NCI-H187 (cell line): ENCODE measurements at regions not wholly inside any gene's neighbourhood (a gene's known extent, or its start where the extent isn't known, plus 50 kb on each side); places are given as distances from the start of the nearest gene placed in this dataset.
A peak's percentile ranks its signal among the peaks of the same experiment; 100 is the strongest.

ENCODE experiments used
- DNase-seq, 2 experiments: peaks; one replicate each; lab custom pipeline; 2025; lab: John Stamatoyannopoulos, UW

DNA sequence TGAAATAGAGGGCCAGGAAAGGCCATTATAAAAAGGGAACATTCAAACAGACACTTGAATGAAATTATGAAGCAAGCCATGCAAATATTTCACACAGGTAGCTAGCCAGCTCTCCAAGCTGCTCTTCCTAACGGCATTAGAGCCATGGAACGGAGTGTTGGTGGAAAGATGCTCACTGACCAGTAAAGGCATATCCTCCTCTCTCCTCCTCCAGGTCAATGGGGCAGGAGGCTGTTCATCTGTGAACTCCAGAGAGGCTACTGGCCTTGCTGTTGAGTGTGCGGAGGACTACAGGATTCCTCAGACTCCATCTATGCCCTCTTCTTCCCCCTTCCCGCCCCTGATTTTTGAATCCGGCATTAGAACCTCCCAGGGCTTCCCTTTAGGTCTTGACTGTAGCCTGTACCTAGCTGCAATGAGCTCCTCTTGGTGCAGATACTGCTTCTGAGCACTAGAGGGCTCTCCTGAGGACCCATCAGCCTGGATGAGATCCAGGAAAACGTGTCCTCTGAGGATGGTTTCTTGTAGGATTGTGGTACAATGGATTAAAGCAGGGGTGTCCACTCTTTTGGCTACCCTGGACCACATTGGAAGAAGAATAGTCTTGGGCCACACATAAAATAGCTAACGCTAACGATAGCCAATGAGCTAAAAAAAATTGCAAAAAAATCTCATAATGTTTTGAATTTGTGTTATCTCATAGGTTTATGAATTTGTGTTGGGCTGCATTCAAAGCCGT lies 162.2 kb downstream of the SREK1 start:
- peak; percentile 61 to 62 for DNase-seq

DNA sequence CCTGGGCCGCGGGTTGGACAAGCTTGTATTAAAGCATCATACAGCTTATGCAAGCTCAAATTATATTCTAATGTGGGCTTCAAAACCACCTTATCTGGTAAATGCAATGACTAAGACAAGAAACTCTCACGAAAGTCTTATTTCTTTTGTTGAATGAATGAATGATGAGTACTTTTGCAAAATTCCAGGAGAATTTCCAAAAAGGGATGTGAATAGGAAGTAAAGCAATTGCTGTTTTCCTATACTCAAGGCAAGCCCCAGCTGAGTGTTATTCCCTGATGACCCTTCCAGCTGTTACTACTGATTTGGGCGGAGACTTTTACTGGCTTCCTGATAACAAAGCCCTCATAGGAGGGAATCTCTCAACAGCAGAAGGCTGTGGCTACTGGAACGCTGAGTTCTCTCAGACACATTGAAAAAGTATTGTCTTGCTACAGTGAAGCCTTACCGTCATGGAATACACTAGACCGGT lies 162.8 kb downstream of the SREK1 start:
- DNase-seq, result no peak

DNA sequence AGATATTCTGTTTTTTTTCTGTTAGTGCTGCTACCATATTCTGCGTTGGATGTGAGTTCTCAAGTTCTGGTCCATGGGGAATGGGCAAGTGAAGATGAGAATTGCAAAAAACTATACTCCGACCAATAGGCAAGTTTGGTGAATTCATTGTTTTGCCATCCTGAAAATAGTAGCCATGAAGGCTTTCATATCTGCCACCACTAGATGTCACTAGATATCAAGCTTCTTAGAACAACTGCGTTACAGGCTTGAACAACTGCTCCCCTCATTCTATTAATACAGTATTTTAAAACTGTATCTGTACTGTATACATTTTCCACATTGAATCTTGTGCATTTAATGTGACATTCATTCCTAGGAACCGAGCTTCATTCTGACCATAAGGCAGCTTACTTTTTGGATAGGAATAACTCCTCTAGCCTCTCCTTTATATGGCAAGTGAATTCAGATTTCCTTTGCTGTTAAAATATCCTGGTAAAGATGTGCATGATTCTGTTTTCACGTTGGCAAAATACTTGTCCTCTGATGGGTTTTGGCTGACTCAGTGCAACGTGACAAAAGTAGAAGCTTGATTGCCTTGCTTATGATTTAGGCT lies 163.6 kb downstream of the SREK1 start:
- DNase-seq, result peak in 1 of 2 experiments; percentile 59

DNA sequence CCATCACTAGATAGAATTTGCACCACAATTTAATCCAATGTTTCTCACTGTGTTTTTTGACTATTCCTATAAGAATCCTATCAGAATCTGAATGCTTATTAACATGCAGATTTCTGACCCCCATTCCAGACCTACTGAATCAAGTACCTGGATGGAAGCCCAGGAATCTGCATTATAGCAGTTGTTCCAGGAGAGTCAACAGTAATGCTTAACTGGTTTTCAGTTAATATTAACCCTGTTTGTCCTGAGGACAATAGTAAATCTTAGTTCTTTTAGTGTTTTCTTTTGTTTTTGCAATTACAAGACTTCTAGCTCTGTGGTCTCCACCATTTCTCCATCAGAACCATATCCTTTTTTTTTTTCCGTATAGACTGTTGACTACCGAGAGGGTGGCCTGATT lies 168.2 kb downstream of the SREK1 start:
- no peak for DNase-seq

DNA sequence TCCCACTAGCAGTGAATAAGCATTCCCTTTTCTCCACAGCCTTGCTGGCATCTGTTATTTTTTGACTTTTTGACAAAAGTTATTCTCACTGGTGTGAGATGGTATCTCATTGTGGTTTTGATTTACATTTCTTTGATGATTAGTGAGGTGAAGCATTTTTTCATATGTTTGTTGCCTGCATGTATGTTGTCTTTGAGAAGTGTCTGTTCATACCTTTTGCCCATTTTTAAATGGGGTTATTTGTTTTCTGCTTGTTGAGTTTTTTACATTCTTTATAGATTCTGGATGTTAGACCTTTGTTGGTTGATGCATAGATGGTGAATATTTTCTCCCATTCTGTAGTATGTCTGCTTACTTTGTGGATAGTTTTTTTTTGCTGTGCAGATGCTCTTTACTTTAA lies 171.7 kb downstream of the SREK1 start:
- no peak for DNase-seq

DNA sequence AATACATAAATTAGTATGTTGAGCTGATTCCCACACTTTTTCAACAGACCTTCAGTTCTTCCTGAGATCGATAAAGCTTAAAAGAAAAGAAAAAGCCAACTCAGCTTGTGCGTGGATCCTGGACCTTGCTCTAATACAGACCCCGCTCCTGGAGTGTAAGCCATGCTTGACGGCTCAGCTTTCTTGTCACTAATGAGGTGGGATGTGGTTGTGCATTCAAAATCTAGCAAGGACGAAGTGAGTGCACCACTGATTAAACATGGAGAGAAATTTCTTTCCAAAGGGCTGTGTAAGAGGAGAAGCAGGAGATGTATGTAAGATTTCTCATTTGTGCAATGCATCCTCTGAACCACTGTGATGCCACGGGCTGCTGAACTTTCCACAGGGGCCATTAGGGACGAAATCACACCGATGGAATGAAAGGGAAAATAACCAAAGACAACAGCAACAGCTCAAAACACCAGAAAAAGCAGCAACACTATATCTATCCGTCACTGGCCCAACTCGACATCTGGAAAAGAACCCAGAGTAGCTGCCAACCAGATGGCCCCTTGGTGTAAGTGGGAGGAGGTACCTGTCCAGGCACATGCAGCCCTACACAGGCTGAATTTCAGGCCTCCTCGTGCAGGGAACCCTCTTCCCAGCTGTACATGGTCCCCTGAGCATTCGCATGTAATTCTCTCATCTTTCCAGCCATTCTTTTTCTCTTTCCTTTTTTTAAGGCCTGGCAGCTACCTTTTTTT lies 178.9 kb downstream of the SREK1 start:
- DNase-seq, result no peak

DNA sequence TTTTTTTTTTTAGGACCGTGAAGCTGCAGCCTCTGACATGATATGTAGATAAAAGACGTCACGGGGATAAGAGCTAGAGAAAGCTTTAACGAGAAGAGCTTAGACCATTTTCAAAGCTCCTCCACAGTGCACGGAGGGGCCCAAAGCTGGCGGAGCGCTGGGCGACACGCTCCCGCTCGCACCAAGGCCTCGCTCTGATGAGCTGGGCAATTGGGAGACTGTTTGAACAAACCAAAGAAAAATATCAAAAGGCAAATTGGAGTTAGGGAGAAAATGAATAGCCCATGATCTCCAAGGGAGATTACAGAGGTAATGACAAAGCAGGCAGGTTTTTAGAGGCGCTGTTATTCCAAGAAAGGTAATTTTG lies 179.4 kb downstream of the SREK1 start:
- no peak for DNase-seq

DNA sequence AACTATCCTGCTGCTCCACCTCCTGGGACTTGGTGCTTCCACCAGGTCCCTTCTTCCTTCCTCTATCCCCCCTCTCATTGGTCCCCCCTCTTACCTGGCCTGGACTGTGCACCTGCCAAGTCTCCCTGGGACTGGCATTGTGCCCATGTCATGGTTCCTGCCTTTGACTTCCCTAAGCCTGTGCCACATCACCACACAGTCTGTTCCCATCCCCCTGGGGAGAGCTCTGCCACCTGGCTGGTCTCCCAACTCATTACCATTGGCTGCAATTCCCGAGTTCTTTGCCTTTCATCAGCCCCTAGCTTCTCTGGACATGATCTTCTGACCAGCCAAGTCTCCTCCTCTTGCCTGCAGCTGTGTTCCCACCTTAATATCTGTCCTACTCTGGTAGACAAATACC lies 180.3 kb downstream of the SREK1 start:
- no peak for DNase-seq

DNA sequence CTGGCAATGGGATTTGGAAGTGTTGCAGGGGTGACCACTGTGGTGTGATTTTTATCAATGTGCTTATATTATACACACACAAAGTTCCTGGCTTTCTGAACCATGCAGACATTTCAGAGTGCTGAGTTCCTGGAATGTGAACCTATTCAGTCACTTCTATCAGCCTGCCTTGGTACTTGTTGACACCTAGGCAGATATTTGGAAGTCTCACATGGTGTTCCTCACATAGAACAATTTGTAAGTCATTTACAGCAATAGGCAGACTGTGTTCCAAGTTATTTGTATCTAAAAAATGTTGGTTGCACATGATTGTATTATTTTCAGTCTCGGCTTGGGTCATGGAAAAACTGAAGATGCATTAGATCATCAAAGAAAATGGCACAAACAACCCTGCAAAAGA lies 182.2 kb downstream of the SREK1 start:
- DNase-seq, result no peak

DNA sequence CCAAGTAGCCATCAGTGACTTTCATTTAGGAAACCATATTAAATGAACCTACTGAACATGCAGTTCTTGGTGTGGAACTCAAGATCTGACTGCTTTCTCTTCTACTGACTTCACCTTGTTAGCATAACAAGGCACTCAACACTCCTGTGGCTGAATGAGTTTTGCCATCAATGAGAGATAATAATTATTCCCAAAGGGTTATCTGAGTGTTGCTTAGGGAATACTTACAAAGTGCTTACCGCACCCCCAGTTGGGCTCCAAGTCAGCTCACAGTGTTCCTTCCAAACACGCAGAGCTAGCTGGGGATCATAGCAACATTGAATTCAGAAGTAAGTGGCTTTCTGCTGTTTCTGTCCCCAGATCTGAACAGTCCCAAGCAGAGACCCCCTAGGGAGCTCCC lies 182.9 kb downstream of the SREK1 start:
- DNase-seq, result no peak

DNA sequence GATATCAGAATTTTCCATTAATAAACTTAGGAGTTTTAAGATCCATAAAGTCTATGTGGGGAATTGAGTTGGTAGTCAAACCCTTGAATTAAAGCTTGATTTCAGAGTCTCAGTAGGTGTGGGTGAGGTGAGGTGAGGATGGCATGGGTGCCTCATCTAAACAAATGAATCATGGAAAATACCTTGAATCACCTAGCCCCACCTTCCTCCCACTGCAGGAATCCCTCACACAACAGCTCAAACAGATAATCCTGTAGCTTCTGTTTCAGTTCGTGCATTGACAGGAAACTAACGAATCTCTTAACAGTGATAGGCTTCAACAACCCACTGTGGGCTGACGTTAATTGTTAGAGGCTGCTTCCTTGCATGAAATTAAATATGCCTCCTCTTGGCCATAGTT lies 185.0 kb downstream of the SREK1 start:
- no peak for DNase-seq

DNA sequence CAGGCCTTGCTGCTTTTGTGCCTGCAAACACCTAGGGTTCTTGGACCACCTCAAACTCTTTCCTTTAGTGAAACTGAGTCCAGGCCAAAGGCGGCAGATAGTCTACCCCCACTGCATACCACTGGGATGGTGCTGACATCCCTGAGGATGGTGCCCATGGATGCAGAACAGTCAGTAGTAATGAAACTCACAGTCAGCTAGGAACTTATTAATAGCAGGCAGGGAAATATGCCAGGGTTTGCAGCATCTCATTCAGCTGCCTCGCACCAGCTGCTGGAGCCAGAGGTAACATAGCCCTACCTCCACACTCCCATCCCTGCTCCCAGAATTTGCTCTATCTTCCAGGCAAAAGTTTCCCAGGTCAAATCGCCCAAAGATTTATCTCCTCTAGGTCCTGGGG lies 189.1 kb downstream of the SREK1 start:
- DNase-seq, result no peak

DNA sequence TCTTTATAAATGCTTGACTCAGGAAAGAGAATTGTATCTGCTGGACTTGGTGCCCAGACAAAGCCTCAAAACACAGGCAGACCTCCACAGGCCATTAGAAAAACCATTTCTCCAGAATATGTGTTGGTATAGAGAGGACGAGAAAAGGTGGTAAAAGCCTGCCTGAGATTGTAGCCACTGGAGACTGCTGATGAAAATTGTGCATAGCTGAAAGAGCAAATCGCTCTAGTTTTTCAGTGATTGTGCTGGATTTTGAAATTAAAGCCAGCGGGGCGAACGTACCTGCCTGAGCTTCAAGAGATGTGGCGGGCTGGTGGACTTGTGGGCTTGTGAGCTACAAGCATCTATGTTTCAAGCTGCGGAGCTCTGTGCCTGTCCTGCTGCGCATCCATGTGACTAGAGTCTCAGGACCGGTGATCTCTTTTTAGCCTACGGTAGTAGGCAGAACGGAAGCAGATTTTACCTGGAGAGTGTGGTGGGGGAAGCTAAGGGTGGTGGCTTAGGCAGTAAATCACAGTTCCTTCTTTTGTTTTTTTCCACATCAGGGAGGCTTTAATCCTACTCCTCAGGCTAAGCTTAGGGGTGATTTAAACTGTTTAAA lies 193.6 kb downstream of the SREK1 start:
- peak in 1 of 2 experiments; percentile 28 for DNase-seq

DNA sequence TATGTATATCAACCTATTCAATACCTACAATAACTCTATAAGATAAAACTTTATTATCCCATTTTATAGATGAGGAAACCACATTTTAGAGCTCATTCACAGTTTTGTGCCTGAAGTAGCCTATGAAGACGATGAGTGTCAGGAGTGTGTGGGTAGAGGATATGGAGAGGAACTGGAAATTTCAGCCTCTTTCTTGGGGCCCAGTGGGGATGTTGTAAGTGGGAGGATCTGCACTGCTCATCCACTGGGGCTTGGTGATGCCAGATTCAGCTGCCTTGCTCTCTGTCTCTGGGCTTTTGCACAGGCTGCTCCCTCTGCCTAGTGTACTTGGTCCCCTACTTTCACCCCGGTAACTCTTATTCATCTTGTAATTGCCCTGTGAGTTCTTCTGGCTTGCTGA lies 194.7 kb downstream of the SREK1 start:
- no peak for DNase-seq

DNA sequence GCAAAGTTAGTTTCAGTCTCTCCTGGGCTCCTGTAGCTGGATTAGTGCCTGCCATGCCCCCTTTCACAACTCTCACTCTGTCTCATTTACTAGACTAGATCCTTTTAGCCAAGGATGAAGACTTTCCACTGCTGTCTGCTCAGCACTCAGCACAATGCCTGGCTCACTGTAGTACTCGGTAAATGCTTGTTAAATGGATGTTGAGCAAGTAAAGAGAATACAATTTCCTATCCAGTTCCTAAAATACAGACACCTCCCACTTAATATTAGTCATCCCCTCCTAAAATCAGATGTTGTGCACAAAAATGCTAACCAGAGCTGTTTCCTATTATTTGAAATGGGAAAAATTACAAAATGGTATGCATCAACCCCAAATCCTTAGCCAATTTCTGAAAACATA lies 195.8 kb downstream of the SREK1 start:
- no peak for DNase-seq

DNA sequence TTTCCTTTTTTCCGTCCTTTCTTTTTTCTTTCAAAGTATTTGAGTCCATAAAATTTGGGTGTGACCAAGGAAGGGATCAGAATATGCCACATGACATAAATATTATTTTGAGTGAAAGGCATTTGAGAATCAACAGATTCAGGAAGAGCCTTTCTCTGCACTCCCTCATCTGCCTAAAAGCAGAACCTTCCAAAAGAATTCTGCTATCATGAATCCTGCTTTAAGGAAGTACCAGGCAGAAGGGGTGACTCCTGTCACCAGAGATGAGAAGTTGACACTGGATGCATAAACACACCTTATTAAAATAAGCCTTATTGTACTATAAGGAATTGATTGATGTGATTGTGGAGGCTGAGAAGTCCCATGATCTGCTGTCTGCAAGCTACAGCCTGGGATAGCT lies 196.7 kb downstream of the SREK1 start:
- DNase-seq, result no peak

DNA sequence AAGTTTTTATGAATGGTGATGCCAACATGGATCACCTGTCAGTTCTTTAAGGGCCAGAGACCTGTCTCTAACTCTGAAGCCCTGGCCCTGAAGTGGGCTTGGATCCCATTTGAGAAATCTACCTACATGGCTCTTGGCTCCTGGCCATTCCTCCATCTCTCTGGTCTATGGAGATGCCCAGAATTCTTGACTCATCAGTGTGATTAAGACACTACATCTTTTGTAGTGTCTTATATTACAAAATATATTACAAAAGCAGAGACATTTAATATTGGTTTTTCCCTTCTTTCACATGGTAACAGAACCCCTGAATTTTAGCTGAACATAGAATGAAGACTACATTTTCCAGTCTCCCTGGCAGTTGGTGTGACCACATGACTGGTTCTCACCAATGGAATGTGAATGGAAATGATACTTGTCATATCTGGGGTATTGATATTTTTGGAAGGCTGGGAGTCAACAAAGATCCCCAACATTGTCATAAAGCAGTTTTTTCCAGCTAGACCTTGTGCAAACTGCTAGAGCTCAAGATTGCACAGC lies 198.3 kb downstream of the SREK1 start:
- DNase-seq, result no peak

DNA sequence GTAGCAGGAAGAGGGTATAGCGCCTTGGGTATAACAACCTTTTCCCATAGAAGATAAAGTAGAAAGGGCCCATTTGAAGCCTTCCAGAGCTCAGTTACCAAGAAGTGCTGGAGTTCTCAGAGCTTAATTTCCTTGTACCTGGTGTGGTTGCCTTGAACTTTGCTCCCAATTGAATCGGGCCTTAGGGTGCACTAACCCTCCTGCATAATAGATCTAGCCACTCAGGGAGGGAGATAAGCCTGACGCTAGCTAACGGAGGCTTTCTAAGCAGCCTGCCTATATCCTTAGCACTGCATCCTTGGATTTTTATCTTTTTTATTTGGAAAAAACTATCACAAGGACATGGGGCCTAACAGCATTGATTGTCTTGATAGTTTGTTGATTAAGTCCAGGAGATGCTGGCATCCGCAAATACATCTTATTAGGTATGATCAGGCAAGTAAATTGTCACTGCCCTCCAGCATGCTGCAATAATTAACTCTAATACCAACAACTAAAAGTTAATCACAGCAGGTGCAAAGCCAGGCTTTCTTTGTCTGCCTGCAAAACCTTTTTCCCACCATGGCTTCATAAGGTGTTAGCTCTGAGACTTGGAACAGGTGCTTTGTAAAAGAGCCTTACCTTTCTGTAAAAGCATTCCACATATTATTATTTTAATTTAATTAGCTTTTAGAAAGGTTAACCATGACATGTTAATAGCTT lies 199.4 kb downstream of the SREK1 start:
- DNase-seq, result no peak

DNA sequence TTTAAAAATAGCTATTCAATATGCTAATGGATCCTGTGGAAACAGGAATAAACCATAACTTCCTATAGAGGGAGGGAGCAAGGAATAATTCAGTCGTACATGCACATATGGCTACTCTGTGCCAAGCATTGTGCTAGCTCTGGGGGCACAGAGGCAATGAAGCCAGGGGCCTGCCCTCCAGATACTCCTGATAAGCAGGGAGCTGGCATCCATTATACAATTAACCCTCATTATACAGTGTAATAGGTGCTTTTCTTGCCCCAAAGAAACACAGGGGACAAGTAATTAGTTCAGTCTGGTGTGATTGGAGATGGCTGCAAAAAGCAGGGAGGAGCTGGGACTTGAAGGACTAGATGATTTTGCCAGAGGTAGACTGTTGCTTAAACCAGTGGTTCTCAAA lies 200.4 kb downstream of the SREK1 start:
- no peak for DNase-seq

DNA sequence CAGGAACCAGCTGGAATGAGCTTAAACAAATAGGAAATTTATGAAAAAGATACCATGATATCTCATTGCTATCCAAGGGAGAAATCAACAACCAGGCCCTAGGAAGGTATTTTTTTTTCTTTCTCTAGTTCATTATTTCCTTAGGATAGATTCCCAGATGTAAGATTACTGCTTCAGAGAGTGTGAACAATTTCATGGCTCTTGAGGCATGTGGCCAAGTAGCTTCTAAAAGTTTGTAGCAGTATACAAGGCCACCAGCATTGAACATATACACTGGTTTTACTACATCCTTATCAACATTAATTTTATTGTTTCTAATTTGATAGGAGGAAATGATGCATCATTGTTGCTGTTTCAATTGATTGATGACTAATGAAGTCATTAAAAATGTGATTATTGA lies 201.2 kb downstream of the SREK1 start:
- no peak for DNase-seq

DNA sequence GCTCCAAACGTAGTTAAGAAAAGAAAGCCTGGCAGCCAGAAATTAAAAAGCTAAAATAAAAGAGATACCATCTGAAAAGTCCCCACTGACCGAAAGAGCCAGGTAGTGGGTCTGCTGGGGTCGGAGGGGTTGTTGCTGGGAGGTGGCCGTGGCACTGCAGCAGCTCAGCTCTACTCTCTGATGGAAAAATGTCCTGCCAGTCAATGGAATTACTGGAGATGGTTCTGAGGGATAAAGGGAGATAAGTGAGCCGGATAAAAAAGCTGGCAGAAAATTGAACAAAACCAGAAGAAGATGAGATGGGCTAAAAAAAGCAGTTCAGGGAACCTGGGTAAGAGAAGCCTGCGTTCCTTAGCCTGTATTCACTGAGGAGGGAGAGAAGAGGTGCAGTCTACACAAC lies 202.8 kb downstream of the SREK1 start:
- no peak for DNase-seq
